ENCODE measurements at regions not wholly inside any gene's neighbourhood (a gene's known extent, or its start where the extent isn't known, plus 50 kb on each side); places are given as distances from the start of the nearest gene placed in this dataset.
A peak's percentile ranks its signal among the peaks of the same experiment; 100 is the strongest.

- no peaks in the 10 kb centered on the region for H3K9me3 ChIP-seq
- H3K27ac ChIP-seq, result peak overlapping the region; percentile 43 to 72
- no peak overlapping the region for H3K4me3 ChIP-seq
- H3K4me1 ChIP-seq, result peaks cover 0 to 15% of the 10 kb centered on the region in 2 donors
- no peak for TF ChIP-seq CTCF (IDR thresholded peaks at IDR 0.05)
- no peak for DNase-seq (ENCODE audit: low spot score)
- H3K36me3 ChIP-seq, result no peaks in the 10 kb centered on the region
- H3K27me3 ChIP-seq, result no peaks in the 10 kb centered on the region
Measured at GRCh38 chr6:139883776-139884175, 509.3 kb upstream of the CITED2 start.

- Histone ChIP-seq H3K27ac (peak overlapping the region; percentile 43 to 72), H3K4me1 (peaks cover 0 to 15% of the 10 kb centered on the region in 2 donors), H3K36me3 (no peaks in the 10 kb centered on the region), H3K27me3 (no peaks in the 10 kb centered on the region), H3K4me3 (no peak overlapping the region), H3K9me3 (no peaks in the 10 kb centered on the region)
- DNase-seq (ENCODE audit: low spot score), result no peak
- TF ChIP-seq CTCF (IDR thresholded peaks at IDR 0.05), result no peak
Measured at GRCh38 chr6:139882977-139883728, 508.7 kb upstream of the CITED2 start.

- Histone ChIP-seq H3K36me3 (no peaks in the 10 kb centered on the region), H3K4me3 (no peak overlapping the region), H3K9me3 (no peaks in the 10 kb centered on the region), H3K27me3 (no peaks in the 10 kb centered on the region), H3K4me1 (peaks cover 0 to 15% of the 10 kb centered on the region in 2 donors), H3K27ac (peak overlapping the region; percentile 43 to 72)
- no peak for TF ChIP-seq CTCF (IDR thresholded peaks at IDR 0.05)
- no peak for DNase-seq (ENCODE audit: low spot score)
Measured at GRCh38 chr6:139882234-139882633, 507.8 kb upstream of the CITED2 start.

- Histone ChIP-seq H3K36me3 (no peaks in the 10 kb centered on the region), H3K4me3 (no peak overlapping the region), H3K27ac (peak overlapping the region; percentile 43 to 72), H3K4me1 (peaks cover 0 to 15% of the 10 kb centered on the region in 2 donors), H3K27me3 (no peaks in the 10 kb centered on the region), H3K9me3 (no peaks in the 10 kb centered on the region)
- TF ChIP-seq CTCF (IDR thresholded peaks at IDR 0.05), result peak; percentile 36 to 68
- no peak for DNase-seq (ENCODE audit: low spot score)
Measured at GRCh38 chr6:139881728-139882211, 507.3 kb upstream of the CITED2 start.

GRCh38 chr6:139881236-139881635, 506.8 kb upstream of the CITED2 start:
- no peak overlapping the region for H3K4me3 ChIP-seq
- no peak for DNase-seq (ENCODE audit: low spot score)
- TF ChIP-seq CTCF (IDR thresholded peaks at IDR 0.05), result no peak
- no peaks in the 10 kb centered on the region for H3K9me3 ChIP-seq
- H3K36me3 ChIP-seq, result no peaks in the 10 kb centered on the region
- peaks cover 0 to 15% of the 10 kb centered on the region in 2 donors for H3K4me1 ChIP-seq
- no peak overlapping the region for H3K27ac ChIP-seq
- no peaks in the 10 kb centered on the region for H3K27me3 ChIP-seq

Measured in right atrium auricular region (tissue), 2 donors.